HG03045 (cell line): ENCODE measurements at regions not wholly inside any gene's neighbourhood (a gene's known extent, or its start where the extent isn't known, plus 50 kb on each side); places are given as distances from the start of the nearest gene placed in this dataset.

ENCODE experiments used
- ATAC-seq: cut with Tn5 transposase; IDR thresholded peaks from one replicate; pipeline ENCODE4 v1.9.1; 2021; ENCODE audit warnings: mild to moderate bottlenecking, moderate library complexity; ENCODE audit not compliant: unreplicated experiment

GRCh38 chr7:40977533-40977932 lies 725.4 kb downstream of the INHBA start:
- ATAC-seq: no peak

GRCh38 chr7:40972426-40972825 lies 730.5 kb downstream of the INHBA start:
- ATAC-seq: no peak

- no peak for ATAC-seq
Measured at GRCh38 chr7:40969641-40970040, 733.2 kb downstream of the INHBA start.

GRCh38 chr7:40966693-40967092 lies 736.2 kb downstream of the INHBA start:
- ATAC-seq: no peak

GRCh38 chr7:40965774-40966173 lies 737.1 kb downstream of the INHBA start:
- peak; percentile 59 for ATAC-seq

- no peak for ATAC-seq
Measured at GRCh38 chr7:40965016-40965415, 737.9 kb downstream of the INHBA start.

GRCh38 chr7:40964610-40965009 lies 738.3 kb downstream of the INHBA start:
- no peak for ATAC-seq

GRCh38 chr7:40959955-40960354 lies 742.9 kb downstream of the INHBA start:
- no peak for ATAC-seq

GRCh38 chr7:40948239-40948638 lies 754.7 kb downstream of the INHBA start:
- ATAC-seq: no peak

GRCh38 chr7:40947566-40947965 lies 755.3 kb downstream of the INHBA start:
- ATAC-seq: no peak

GRCh38 chr7:40946549-40946948 lies 756.3 kb downstream of the INHBA start:
- ATAC-seq: no peak

- ATAC-seq: no peak
Measured at GRCh38 chr7:40945788-40946187, 757.1 kb downstream of the INHBA start.

- ATAC-seq: no peak
Measured at GRCh38 chr7:40944981-40945585, 757.8 kb downstream of the INHBA start.

- ATAC-seq: no peak
Measured at GRCh38 chr7:40937879-40938278, 765.0 kb downstream of the INHBA start.

- ATAC-seq: no peak
Measured at GRCh38 chr7:40935435-40935834, 767.5 kb downstream of the INHBA start.

GRCh38 chr7:40923626-40924025 lies 779.3 kb downstream of the INHBA start:
- ATAC-seq: no peak

- no peak for ATAC-seq
Measured at GRCh38 chr7:40922316-40922670, 780.6 kb downstream of the INHBA start.

GRCh38 chr7:40921589-40922315 lies 781.1 kb downstream of the INHBA start:
- ATAC-seq: no peak

GRCh38 chr7:40918701-40919271 lies 784.0 kb downstream of the SUGCT start:
- no peak for ATAC-seq

GRCh38 chr7:40916813-40917212 lies 782.0 kb downstream of the SUGCT start:
- no peak for ATAC-seq

- ATAC-seq: no peak
Measured at GRCh38 chr7:40915071-40915470, 780.3 kb downstream of the SUGCT start.
